Prostate gland (tissue), 2 donors: ENCODE measurements at regions not wholly inside any gene's neighbourhood (a gene's known extent, or its start where the extent isn't known, plus 50 kb on each side); places are given as distances from the start of the nearest gene placed in this dataset.

ENCODE experiments used
- DNase-seq: peaks from one replicate; pipeline ENCODE4 v3.0.0-alpha.2; 2019; ENCODE audit warnings: low spot score
- H3K27ac ChIP-seq, 2 donors: fragments of 200-600 bp; sonication (generic); 2 replicates each; pipeline ENCODE4 v1.5.1; 2017 to 2019
- H3K27me3 ChIP-seq: fragments of 200-600 bp; sonication (generic); replicated peaks from 2 replicates; pipeline ENCODE4 v1.5.1; 2019; ENCODE audit not compliant: insufficient read depth
- H3K36me3 ChIP-seq, 2 donors: fragments of 200-600 bp; sonication (generic); 1 replicate in 1 of 2; 2 replicates in 1 of 2; pipeline versions ENCODE4 v1.5.1 to v1.8.1; 2017 to 2019
- H3K4me1 ChIP-seq: fragments of 200-600 bp; sonication (generic); replicated peaks from 2 replicates; pipeline ENCODE4 v1.5.1; 2019
- H3K4me3 ChIP-seq, 2 donors: fragments of 200-600 bp; sonication (generic); 2 replicates each; pipeline ENCODE4 v1.5.1; 2017 to 2019
- H3K9me3 ChIP-seq: fragments of 200-600 bp; sonication (generic); 2 replicates; pipeline ENCODE4 v1.5.1; 2017
- POLR2A ChIP-seq: fragments of 450-650 bp; IDR thresholded peaks from one replicate; pipeline ENCODE4 v1.6.1; 2016; ENCODE audit warnings: antibody characterized with exemption, mild to moderate bottlenecking
- POLR2AphosphoS5 ChIP-seq: sonication (generic); formaldehyde crosslinking; IDR thresholded peaks from one replicate; pipeline ENCODE4 v1.6.1; 2017; ENCODE audit warnings: antibody characterized with exemption
- WGBS: methylation state at CpG from one replicate; pipeline ENCODE4 v1.1.5; 2018; 5-methylcytosine and 5-hydroxymethylcytosine counted together
- intact Hi-C: fragments of 100-400 bp; cut with DNase I; formaldehyde crosslinking; loops from one replicate; pipeline ENCODE4 v1.14.2; 2022
- TF ChIP-seq, protein P1 (sequence below), 4 experiments: fragments of 200-600 bp in 2 of 4; fragments of 450-650 bp in 2 of 4; sonication (generic) in 2 of 4; IDR thresholded peaks; 1 replicate in 3 of 4; 2 replicates in 1 of 4; pipeline ENCODE4 v1.5.1; 2016 to 2019; ENCODE audit warnings: antibody characterized with exemption in 4 of 4, mild to moderate bottlenecking in 2 of 4, moderate library complexity in 2 of 4

DNA sequence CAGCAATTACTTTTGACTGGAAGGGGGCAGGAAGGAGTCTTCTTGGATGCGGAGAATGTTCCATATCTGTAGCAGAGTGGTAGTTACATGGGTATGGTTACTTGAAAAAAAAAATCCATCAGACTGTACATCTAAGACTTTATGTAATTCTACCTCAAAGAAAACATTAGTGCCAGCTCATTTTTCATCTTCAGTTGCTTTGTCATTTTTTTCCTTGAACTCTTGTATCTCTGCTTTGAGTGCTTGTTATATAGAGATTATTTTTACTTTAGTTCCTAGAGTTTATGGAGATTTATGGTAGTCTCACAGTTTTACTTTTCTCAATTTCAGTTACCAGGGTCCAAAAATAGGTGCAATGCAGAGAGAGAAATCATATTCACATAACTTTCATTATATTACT lies 60.0 kb upstream of the ITSN2 start:
- Histone ChIP-seq H3K4me1 (no peaks in the 10 kb centered on the region), H3K27ac (no peak overlapping the region), H3K9me3 (no peaks in the 10 kb centered on the region), H3K36me3 (no peaks in the 10 kb centered on the region), H3K4me3 (no peak overlapping the region), H3K27me3 (no peaks in the 10 kb centered on the region)
- intact Hi-C loops = loop anchor here (10.0 kb wide), 1 partner anchor 74 kb away; the partner anchor contains the start of gene NCOA1
- 35% methylated on average over 1 of the region's 1 CpG for WGBS
- TF ChIP-seq, protein P1, sequence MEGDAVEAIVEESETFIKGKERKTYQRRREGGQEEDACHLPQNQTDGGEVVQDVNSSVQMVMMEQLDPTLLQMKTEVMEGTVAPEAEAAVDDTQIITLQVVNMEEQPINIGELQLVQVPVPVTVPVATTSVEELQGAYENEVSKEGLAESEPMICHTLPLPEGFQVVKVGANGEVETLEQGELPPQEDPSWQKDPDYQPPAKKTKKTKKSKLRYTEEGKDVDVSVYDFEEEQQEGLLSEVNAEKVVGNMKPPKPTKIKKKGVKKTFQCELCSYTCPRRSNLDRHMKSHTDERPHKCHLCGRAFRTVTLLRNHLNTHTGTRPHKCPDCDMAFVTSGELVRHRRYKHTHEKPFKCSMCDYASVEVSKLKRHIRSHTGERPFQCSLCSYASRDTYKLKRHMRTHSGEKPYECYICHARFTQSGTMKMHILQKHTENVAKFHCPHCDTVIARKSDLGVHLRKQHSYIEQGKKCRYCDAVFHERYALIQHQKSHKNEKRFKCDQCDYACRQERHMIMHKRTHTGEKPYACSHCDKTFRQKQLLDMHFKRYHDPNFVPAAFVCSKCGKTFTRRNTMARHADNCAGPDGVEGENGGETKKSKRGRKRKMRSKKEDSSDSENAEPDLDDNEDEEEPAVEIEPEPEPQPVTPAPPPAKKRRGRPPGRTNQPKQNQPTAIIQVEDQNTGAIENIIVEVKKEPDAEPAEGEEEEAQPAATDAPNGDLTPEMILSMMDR (IDR thresholded peaks at IDR 0.05) = no peak
- TF ChIP-seq POLR2AphosphoS5 (no peak), POLR2A (no peak)
- no peak for DNase-seq

DNA sequence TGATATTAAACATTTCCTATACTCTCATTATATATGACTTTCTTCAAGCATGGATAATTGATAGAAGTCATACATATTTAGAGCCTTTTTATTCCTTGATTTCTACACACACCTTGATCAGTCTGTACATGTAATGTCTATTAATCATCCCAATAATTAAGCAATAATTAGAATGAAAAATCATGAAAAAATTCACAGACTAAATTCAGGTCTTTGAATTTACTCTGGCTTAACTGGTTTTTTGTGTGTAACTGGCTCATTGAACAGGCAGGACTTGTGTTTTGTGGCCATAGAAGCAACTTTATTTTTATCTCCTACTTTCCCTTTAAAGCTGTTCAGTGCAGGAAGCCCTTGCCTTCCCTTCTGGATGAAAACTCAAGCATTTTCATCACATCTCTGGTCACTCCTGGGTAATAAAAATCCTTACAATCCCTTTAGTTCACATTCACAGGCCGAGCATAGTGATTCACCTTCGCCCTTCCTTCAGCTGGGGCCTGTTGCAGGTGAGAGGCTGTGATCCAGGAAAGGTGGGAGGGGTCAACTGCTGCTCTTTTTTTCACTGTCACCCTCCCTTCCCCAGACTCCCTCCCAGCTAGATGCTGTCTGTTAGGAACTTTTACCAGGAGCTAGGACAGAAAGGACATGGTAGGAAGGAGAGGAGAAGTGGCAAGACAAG lies 58.0 kb upstream of the ITSN2 start:
- DNase-seq = no peak
- intact Hi-C loops = loop anchor here (10.0 kb wide), 1 partner anchor 716 kb away; no protein-coding TSS in a partner anchor
- 82% methylated on average over 2 of the region's 2 CpGs for WGBS

DNA sequence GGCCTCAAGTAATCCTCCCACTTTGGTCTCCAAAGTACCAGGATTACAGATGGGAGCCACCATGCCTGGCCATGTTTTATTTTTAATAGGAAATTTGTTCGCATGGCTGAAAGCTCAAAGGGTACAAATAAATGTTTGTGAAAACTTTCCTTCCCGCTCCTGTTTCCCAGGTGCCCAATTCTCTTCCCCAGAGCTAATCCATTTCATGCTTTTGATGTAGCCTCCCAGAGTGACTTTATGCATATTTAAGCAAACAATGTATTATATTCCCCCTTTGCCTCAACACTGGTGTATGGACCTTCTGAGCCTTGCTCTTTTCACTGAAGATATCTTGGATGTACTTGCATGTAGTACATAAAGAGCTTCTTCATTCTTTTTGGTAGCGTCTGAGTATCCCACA lies 52.5 kb upstream of the ITSN2 start:
- H3K27me3 ChIP-seq = no peaks in the 10 kb centered on the region
- TF ChIP-seq, protein P1 (IDR thresholded peaks at IDR 0.05) = no peak
- TF ChIP-seq POLR2AphosphoS5 = no peak
- TF ChIP-seq POLR2A = no peak
- intact Hi-C loops = loop anchor here (10.0 kb wide), 1 partner anchor 722 kb away; no protein-coding TSS in a partner anchor

More for the DNA sequence above, 58.0 kb upstream of the ITSN2 start:
- no peak overlapping the region for H3K4me3 ChIP-seq
- no peaks in the 10 kb centered on the region for H3K4me1 ChIP-seq
- no peaks in the 10 kb centered on the region for H3K27me3 ChIP-seq
- H3K27ac ChIP-seq = no peak overlapping the region
- no peak for TF ChIP-seq POLR2A
- TF ChIP-seq, protein P1 (IDR thresholded peaks at IDR 0.05) = no peak
- H3K9me3 ChIP-seq = no peaks in the 10 kb centered on the region
- no peaks in the 10 kb centered on the region for H3K36me3 ChIP-seq

DNA sequence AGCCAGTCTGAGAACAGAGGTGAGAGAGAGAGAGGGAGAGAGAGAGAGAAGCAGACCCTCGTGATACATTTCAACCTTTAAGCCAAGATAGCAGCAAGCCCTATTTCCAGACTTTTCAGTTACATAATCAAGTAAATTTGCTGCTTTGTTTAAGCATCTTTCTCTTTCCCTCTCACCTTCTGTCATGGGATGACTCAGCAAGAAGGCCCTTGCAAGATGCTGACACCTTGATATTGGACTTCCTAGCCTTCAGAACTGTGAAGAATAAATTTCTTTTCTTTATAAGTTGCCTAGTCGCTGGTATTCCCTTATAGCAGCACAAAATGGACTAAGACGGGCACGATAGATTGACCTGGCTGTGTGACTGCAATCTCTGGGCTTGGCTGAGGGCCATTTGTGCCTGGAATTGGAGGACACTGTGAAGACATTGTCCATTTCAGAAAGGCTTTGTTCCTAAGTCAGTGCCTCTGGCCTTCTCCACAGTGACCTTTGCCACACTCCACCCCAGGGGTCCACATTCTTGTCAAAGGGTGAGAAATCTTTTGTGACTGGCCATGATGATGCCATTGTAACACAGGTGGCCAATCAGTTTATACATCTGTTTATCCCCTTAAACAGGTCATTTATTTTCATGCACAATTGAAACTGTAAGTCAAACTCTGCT lies 51.3 kb upstream of the ITSN2 start:
- intact Hi-C loops = loop anchor here (10.0 kb wide), 1 partner anchor 723 kb away; no protein-coding TSS in a partner anchor
- no peak for DNase-seq
- no peaks in the 10 kb centered on the region for H3K9me3 ChIP-seq

More for the DNA sequence above, 52.5 kb upstream of the ITSN2 start:
- WGBS = 93% methylated on average over 3 of the region's 3 CpGs
- no peak for DNase-seq
- no peak overlapping the region for H3K27ac ChIP-seq
- no peaks in the 10 kb centered on the region for H3K4me1 ChIP-seq
- no peak overlapping the region for H3K4me3 ChIP-seq
- no peaks in the 10 kb centered on the region for H3K36me3 ChIP-seq
- H3K9me3 ChIP-seq = no peaks in the 10 kb centered on the region

More for the DNA sequence above, 51.3 kb upstream of the ITSN2 start:
- H3K36me3 ChIP-seq = no peaks in the 10 kb centered on the region
- H3K27me3 ChIP-seq = no peaks in the 10 kb centered on the region
- TF ChIP-seq, protein P1 (IDR thresholded peaks at IDR 0.05) = no peak
- TF ChIP-seq POLR2A (no peak), POLR2AphosphoS5 (no peak)
- no peak overlapping the region for H3K27ac ChIP-seq
- no peak overlapping the region for H3K4me3 ChIP-seq
- WGBS = 94% methylated on average over 4 of the region's 4 CpGs
- H3K4me1 ChIP-seq = no peaks in the 10 kb centered on the region
